ENCODE measurements at regions not wholly inside any gene's neighbourhood (a gene's known extent, or its start where the extent isn't known, plus 50 kb on each side); places are given as distances from the start of the nearest gene placed in this dataset.

DNA sequence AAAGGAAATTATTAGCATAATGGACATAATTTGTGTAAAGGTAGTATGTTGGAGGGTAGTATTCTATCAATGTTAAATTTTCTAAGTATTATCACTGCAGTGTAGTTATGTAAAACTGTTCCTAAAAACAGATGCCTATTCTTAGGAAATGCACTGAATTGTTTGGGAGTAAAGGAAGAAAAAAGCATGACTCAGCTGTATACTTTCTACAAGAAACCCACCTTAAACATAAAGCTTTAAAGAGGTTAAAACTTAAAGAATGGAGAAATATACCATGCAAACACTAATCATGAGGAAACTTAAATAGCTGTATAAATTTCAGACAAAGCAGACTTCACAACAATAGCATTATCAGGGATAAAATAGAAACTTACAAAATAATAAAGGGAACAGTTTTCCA, 292.9 kb downstream of the ANTXR2 start:
- ChIA-PET POLR2A (no interaction called here), CTCF (no interaction called here)
- peaks cover 8% of the 10 kb centered on the region for H3K9me3 Mint-ChIP-seq
- H3K27ac Mint-ChIP-seq, result no peak overlapping the region
- H3K4me3 Mint-ChIP-seq, result no peak overlapping the region
- no peak for DNase-seq
- no peaks in the 10 kb centered on the region for H3K36me3 Mint-ChIP-seq (ENCODE audit: low read depth)
- H3K4me1 Mint-ChIP-seq, result no peaks in the 10 kb centered on the region
- H3K27me3 Mint-ChIP-seq, result peaks cover 3% of the 10 kb centered on the region

DNA sequence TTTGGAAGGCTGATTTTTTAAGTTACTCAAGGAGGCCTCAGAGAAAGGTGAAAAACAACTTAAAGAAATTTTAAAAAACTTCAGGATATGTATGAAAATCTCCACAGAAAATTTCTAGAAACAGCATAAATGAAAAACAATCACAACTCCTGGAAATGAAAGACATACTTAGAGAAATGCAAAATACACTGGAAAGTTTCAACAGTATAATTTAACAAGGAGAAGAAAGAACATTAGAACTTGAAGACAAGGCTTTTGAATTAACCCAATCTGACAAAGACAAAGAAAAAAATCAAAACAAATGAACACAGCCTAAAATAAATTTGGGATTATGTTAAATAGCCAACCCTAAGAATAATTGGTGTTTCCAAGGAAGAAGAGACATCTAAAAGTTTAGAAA, 300.5 kb downstream of the ANTXR2 start:
- DNase-seq, result no peak
- H3K4me1 Mint-ChIP-seq, result no peaks in the 10 kb centered on the region
- no peak overlapping the region for H3K27ac Mint-ChIP-seq
- ChIA-PET POLR2A (no interaction called here), CTCF (no interaction called here)
- peaks cover 13% of the 10 kb centered on the region for H3K9me3 Mint-ChIP-seq
- no peaks in the 10 kb centered on the region for H3K36me3 Mint-ChIP-seq (ENCODE audit: low read depth)
- H3K27me3 Mint-ChIP-seq, result no peaks in the 10 kb centered on the region
- H3K4me3 Mint-ChIP-seq, result no peak overlapping the region

DNA sequence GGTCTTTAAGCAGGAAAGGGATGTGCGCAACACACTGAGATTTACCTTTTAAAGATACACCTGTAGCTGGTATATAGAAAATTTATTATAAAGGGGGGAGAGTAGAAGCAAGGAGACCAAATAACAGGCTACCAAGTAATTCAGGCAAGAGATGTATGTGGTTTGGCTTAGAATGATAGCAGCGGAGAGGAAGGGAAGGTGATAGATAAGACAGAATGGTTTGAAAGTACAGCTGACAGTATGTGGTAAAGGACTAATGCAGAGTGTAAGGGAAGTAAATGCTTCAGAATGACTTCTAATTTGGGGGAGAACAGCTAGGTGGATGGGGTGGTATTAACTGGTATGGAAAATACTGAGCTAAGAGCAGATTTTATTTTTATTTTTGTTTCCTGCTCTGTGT, 308.9 kb downstream of the ANTXR2 start:
- no peaks in the 10 kb centered on the region for H3K36me3 Mint-ChIP-seq (ENCODE audit: low read depth)
- peaks cover 4% of the 10 kb centered on the region for H3K9me3 Mint-ChIP-seq
- ChIA-PET POLR2A (no interaction called here), CTCF (no interaction called here)
- H3K4me1 Mint-ChIP-seq, result no peaks in the 10 kb centered on the region
- no peak for DNase-seq
- peaks cover 2% of the 10 kb centered on the region for H3K27me3 Mint-ChIP-seq
- no peak overlapping the region for H3K4me3 Mint-ChIP-seq
- H3K27ac Mint-ChIP-seq, result no peak overlapping the region

DNA sequence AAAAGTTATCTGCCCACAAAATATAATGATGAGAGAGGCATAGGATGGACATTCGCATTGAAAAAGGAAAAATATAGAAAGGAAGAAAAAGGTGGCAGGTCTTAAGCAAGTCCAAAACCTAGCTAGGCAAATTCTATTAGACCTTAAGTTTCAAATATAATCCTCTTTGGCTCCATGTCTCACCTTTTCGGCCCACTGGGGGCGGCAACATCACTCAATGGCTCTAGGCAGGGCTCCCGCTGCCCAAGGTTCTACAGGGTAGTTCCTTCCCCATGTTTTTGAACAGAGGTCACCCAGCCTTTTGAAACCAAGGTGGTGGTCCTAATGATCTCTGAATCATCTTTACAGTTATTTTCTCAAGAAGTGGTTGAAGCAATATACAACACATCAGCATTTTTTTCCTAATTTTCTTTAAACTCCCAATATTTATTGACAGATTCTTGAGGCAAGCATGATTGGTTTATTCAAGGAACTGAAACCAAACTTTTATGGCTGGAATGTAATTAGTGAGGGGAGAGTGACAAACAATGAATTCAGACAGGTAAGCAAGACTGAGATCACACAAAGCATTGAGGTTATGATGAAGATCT, 309.4 kb downstream of the ANTXR2 start:
- Mint-ChIP-seq H3K4me3 (no peak overlapping the region), H3K27ac (no peak overlapping the region), H3K36me3 (ENCODE audit: low read depth) (no peaks in the 10 kb centered on the region), H3K9me3 (peaks cover 4% of the 10 kb centered on the region), H3K4me1 (no peaks in the 10 kb centered on the region), H3K27me3 (peaks cover 2% of the 10 kb centered on the region)
- POLR2A ChIA-PET, result no interaction called here
- CTCF ChIA-PET, result no interaction called here
- DNase-seq, result no peak

DNA sequence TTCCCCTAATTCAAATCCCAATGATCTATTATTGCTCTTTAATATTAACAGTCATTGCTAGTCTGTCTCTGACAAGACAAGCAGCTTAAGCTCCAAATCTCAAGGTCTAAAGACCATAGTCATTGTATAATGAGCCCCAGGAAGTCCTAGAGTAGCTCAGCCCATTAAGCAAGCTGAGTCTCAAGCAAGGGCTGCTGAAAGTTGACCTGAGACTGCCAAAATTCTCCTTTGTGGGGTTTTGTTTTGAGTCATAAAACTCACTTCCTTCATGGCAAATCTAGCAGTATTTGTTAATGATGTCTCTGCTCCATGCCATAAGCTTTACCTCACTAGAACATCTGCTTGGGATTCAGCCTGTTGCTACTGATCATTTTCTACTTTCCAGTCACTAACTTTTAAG, 313.2 kb downstream of the ANTXR2 start:
- H3K27me3 Mint-ChIP-seq, result peaks cover 2% of the 10 kb centered on the region
- no peaks in the 10 kb centered on the region for H3K36me3 Mint-ChIP-seq (ENCODE audit: low read depth)
- no peaks in the 10 kb centered on the region for H3K4me1 Mint-ChIP-seq
- CTCF ChIA-PET, result no interaction called here
- no peaks in the 10 kb centered on the region for H3K9me3 Mint-ChIP-seq
- no peak overlapping the region for H3K27ac Mint-ChIP-seq
- H3K4me3 Mint-ChIP-seq, result no peak overlapping the region
- DNase-seq, result no peak
- POLR2A ChIA-PET, result no interaction called here

DNA sequence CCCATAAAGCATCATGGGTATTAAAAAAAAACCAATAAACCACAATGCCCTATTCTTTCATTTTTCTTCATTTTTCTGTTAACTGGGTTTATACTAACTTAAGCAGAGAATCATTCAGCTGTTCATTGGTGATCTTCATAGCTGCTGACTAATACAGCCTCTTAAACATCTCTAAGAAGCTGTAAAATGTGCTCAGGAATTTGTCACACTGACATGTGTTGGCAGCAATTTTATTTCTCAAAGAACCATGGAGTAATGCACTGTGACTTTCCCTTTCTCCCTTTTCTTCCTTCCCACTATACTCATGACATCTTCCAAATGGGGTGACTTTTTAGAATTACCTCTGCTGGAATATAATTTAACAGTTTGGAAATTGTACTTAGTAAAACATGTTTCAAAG, 315.4 kb downstream of the ANTXR2 start:
- ChIA-PET POLR2A (no interaction called here), CTCF (no interaction called here)
- Mint-ChIP-seq H3K9me3 (no peaks in the 10 kb centered on the region), H3K27ac (no peak overlapping the region), H3K36me3 (ENCODE audit: low read depth) (no peaks in the 10 kb centered on the region), H3K4me1 (no peaks in the 10 kb centered on the region), H3K4me3 (no peak overlapping the region), H3K27me3 (no peaks in the 10 kb centered on the region)
- DNase-seq, result no peak

DNA sequence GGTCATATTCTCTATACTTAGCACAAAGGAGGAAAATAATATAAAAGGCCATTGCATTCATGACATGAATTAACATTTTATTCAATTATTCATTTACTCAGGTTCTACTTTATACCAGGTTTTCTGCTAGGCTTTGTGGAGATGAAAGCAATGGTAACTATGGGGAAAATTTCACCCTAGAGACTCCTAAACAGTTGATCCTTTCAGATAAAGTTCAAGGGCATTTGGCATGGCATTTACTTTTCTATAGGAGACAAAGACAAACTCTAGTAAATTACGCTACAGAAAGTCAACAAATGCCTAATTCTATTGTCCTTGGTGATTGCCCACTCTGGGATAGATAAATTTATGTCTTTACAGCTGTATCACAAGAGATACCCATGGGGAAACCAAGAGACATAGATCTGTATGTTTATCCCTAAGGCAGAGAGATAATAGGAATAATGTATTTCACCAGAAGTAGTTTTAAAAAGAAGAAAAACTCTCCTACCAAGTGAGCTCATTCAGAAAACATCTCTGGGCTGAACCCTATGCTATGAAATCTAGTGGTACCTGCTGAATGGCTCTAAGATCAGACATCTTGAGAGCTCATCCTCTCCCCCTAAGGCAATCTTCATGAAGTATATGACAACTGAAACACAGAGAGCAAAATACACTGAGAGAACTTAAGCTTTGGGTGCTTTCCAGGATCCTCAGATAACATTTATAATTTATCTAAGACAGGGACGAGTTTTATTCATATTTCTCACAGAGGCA, 316.7 kb downstream of the ANTXR2 start:
- peaks cover 2% of the 10 kb centered on the region for H3K27me3 Mint-ChIP-seq
- POLR2A ChIA-PET, result no interaction called here
- no peaks in the 10 kb centered on the region for H3K4me1 Mint-ChIP-seq
- H3K9me3 Mint-ChIP-seq, result no peaks in the 10 kb centered on the region
- H3K27ac Mint-ChIP-seq, result no peak overlapping the region
- CTCF ChIA-PET, result no interaction called here
- no peak overlapping the region for H3K4me3 Mint-ChIP-seq
- H3K36me3 Mint-ChIP-seq (ENCODE audit: low read depth), result no peaks in the 10 kb centered on the region
- DNase-seq, result no peak

DNA sequence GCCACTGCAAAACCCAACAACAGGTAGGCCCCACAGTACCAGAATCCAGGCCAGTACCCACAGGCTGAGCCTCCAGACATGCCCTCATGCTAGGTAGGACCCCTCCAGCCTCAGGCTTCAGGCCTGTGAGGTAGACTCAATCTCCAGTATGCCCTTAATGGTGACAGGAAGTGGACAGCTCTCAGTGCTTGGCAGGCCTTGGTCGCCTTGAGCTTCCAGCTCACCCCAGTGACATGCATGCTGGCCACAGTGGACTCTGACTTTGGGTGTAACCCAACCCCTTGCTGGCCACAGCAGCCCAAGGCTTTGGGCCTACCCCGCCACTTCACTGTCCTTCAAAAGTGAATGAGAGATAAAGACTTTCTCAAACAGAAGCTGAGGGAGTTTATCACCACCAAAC, 324.2 kb downstream of the ANTXR2 start:
- no peaks in the 10 kb centered on the region for H3K9me3 Mint-ChIP-seq
- no peak overlapping the region for H3K27ac Mint-ChIP-seq
- CTCF ChIA-PET, result no interaction called here
- no peaks in the 10 kb centered on the region for H3K36me3 Mint-ChIP-seq (ENCODE audit: low read depth)
- POLR2A ChIA-PET, result no interaction called here
- no peak for DNase-seq
- H3K4me3 Mint-ChIP-seq, result no peak overlapping the region
- H3K4me1 Mint-ChIP-seq, result no peaks in the 10 kb centered on the region
- H3K27me3 Mint-ChIP-seq, result peaks cover 2% of the 10 kb centered on the region

DNA sequence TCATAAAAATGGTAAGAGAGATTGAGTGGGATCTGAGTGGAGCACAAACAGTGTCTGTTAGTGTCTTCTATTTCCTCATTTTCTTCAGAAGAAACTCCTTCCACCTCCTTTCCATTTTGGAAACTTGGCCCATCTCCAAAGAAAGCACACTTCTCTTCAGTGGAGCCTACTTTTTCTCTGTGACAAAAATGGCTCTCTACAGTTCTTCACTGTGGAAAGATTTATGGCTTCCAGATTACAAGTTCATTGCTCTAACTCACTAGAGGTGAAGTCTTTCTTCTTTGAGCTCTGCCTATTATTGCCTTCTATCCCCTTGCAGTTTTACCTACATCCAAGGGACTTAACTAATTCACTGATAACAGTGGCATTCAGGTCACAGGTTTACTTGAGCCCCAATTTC, 325.8 kb downstream of the ANTXR2 start:
- Mint-ChIP-seq H3K4me3 (no peak overlapping the region), H3K36me3 (ENCODE audit: low read depth) (no peaks in the 10 kb centered on the region), H3K27me3 (no peaks in the 10 kb centered on the region), H3K9me3 (no peaks in the 10 kb centered on the region), H3K27ac (no peak overlapping the region), H3K4me1 (no peaks in the 10 kb centered on the region)
- DNase-seq, result no peak
- ChIA-PET POLR2A (no interaction called here), CTCF (no interaction called here)

DNA sequence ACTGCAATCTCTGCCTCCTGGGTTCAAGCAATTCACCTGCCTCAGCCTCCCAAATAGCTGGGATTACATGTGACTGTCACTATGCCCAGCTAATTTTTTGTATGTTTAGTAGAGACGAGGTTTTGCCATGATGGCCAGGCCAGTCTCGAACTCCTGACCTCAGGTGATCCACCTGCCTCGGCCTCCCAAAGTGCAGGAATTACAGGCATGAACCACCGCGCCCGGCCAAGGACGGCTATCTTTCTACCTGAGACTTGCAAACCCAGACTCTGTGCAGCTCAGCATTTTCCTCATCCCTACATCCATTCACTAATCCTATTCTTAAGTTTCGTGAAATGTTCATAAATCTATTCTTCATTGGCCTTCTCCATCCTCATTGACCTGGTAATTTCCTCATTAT, 330.0 kb downstream of the ANTXR2 start:
- CTCF ChIA-PET, result no interaction called here
- H3K4me1 Mint-ChIP-seq, result no peaks in the 10 kb centered on the region
- POLR2A ChIA-PET, result no interaction called here
- H3K36me3 Mint-ChIP-seq (ENCODE audit: low read depth), result no peaks in the 10 kb centered on the region
- H3K9me3 Mint-ChIP-seq, result no peaks in the 10 kb centered on the region
- no peaks in the 10 kb centered on the region for H3K27me3 Mint-ChIP-seq
- H3K4me3 Mint-ChIP-seq, result no peak overlapping the region
- H3K27ac Mint-ChIP-seq, result no peak overlapping the region
- DNase-seq, result no peak

DNA sequence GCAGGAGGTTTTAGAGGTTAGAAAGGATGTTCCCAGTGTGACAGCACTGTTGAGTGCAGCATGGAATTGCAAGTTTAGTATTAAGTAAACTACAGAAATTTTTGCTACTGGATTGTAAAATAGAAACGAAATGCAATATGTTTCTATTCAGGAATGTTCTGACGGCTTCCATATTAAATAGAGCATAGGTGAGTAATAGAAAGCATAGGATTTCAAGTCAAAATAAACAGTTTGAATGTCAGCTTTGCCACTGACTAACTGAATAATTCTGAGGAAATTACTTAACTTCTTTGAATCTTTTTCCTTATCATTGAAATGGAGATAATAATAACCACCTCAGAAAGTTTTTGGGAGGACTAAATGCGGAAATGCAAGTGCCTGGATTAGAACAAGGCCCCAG, 331.9 kb upstream of the GK2 start:
- H3K27ac Mint-ChIP-seq, result no peak overlapping the region
- no peaks in the 10 kb centered on the region for H3K27me3 Mint-ChIP-seq
- H3K36me3 Mint-ChIP-seq (ENCODE audit: low read depth), result no peaks in the 10 kb centered on the region
- POLR2A ChIA-PET, result no interaction called here
- H3K4me1 Mint-ChIP-seq, result no peaks in the 10 kb centered on the region
- CTCF ChIA-PET, result no interaction called here
- no peaks in the 10 kb centered on the region for H3K9me3 Mint-ChIP-seq
- no peak for DNase-seq
- no peak overlapping the region for H3K4me3 Mint-ChIP-seq

DNA sequence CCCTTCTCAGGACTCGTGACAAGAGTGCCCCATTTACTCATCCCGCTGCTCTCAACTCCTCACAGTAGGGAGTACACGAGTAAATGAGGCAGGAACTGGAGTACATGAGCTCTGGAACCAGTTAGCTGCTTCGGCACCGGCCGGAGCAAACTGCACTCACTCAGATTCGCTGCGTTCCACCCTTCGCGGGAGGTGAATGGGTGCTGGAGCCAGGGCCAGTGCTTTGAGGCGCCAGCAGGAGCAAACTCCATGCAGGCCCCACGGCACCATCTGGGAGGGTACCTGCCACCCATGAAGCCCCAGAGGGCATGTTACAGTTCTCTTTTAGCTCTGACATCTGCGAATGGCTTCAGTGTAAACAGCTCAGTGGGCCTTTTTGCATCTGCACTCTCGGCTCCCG, 315.5 kb upstream of the GK2 start:
- CTCF ChIA-PET, result no interaction called here
- POLR2A ChIA-PET, result no interaction called here
- Mint-ChIP-seq H3K27ac (no peak overlapping the region), H3K4me1 (no peaks in the 10 kb centered on the region), H3K27me3 (no peaks in the 10 kb centered on the region), H3K36me3 (ENCODE audit: low read depth) (no peaks in the 10 kb centered on the region), H3K9me3 (no peaks in the 10 kb centered on the region), H3K4me3 (no peak overlapping the region)
- no peak for DNase-seq

DNA sequence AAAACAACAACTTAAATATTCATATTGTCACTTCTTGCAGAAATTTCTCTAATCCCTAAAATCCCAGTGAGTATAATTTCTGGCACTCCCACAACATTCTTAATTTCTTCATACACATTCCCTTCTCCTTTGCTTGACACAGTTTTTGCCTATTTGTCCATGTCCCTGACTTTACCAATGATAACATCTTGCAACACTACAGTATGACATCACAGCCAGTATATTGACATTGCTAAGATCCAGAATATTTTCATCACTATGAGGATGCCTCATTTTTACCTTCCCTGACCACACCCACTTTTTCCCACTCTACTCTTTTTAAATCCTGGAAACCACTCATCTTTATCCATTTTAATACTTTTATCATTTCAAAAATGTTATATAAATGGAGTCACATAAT, 292.3 kb upstream of the GK2 start:
- ChIA-PET POLR2A (no interaction called here), CTCF (no interaction called here)
- H3K4me1 Mint-ChIP-seq, result no peaks in the 10 kb centered on the region
- no peak overlapping the region for H3K27ac Mint-ChIP-seq
- no peak overlapping the region for H3K4me3 Mint-ChIP-seq
- no peaks in the 10 kb centered on the region for H3K27me3 Mint-ChIP-seq
- DNase-seq, result no peak
- no peaks in the 10 kb centered on the region for H3K36me3 Mint-ChIP-seq (ENCODE audit: low read depth)
- H3K9me3 Mint-ChIP-seq, result peaks cover 3% of the 10 kb centered on the region

DNA sequence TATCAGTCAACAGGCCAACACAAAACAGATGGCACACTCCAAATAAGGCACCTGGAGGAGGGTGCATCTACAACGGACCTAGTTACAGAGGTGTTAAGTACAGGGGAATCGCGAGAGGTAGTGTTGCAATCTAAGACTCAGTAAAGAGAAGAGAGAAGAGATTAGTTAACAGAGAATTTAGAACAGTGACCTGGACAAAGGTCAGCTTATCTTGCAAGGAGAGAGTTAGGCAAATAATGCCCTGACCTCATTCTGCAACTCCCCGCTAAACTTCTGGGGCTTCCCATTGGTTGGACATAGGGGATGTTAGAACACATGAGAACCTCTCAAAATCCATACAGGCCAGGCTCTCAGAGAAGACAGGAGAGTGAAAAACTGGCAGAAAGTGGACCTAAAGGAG, 289.4 kb upstream of the GK2 start:
- peaks cover 2% of the 10 kb centered on the region for H3K9me3 Mint-ChIP-seq
- H3K27me3 Mint-ChIP-seq, result no peaks in the 10 kb centered on the region
- ChIA-PET POLR2A (no interaction called here), CTCF (no interaction called here)
- H3K27ac Mint-ChIP-seq, result no peak overlapping the region
- no peaks in the 10 kb centered on the region for H3K4me1 Mint-ChIP-seq
- no peaks in the 10 kb centered on the region for H3K36me3 Mint-ChIP-seq (ENCODE audit: low read depth)
- H3K4me3 Mint-ChIP-seq, result no peak overlapping the region
- no peak for DNase-seq
